MM.1S (cell line): ENCODE measurements at regions not wholly inside any gene's neighbourhood (a gene's known extent, or its start where the extent isn't known, plus 50 kb on each side); places are given as distances from the start of the nearest gene placed in this dataset.

ENCODE experiments used
- DNase-seq: peaks from one replicate; pipeline ENCODE4 v3.0.0-alpha.2; 2015
- H2AFZ ChIP-seq: fragments of 300-600 bp; sonication (generic); 2 replicates; pipeline ENCODE4 v1.6.0; 2016; ENCODE audit warnings: antibody characterized with exemption, low read length
- H3F3A ChIP-seq: fragments of 300-600 bp; sonication (generic); 2 replicates; pipeline ENCODE4 v1.6.1; 2016; ENCODE audit warnings: mild to moderate bottlenecking, antibody characterized with exemption, low read length, moderate library complexity, mixed read lengths; ENCODE audit not compliant: insufficient read depth
- H3K27ac ChIP-seq: fragments of 300-600 bp; sonication (generic); 2 replicates; pipeline ENCODE4 v1.5.1; 2016; ENCODE audit warnings: mild to moderate bottlenecking, low read length
- H3K27me3 ChIP-seq: fragments of 300-600 bp; sonication (generic); replicated peaks from 2 replicates; pipeline ENCODE4 v1.6.0; 2016; ENCODE audit warnings: low read length; ENCODE audit not compliant: insufficient read depth
- H3K36me3 ChIP-seq: fragments of 300-600 bp; sonication (generic); replicated peaks from 2 replicates; pipeline ENCODE4 v1.6.1; 2016; ENCODE audit warnings: mild to moderate bottlenecking, low read length, mixed read lengths; ENCODE audit not compliant: insufficient read depth
- H3K4me1 ChIP-seq: fragments of 300-600 bp; sonication (generic); 2 replicates; pipeline ENCODE4 v1.6.1; 2016; ENCODE audit warnings: low read length, mixed read lengths
- H3K4me2 ChIP-seq: fragments of 300-600 bp; sonication (generic); 2 replicates; pipeline ENCODE4 v1.6.0; 2016; ENCODE audit warnings: low read depth, low read length
- H3K4me3 ChIP-seq: fragments of 300-600 bp; sonication (generic); 2 replicates; pipeline ENCODE4 v1.5.1; 2016; ENCODE audit warnings: low read length, mixed read lengths
- H3K79me2 ChIP-seq: fragments of 300-600 bp; sonication (generic); 2 replicates; pipeline ENCODE4 v1.6.1; 2016; ENCODE audit warnings: mixed run types, low read length, mixed read lengths
- H3K9ac ChIP-seq: fragments of 300-600 bp; sonication (generic); 2 replicates; pipeline ENCODE4 v1.6.1; 2016; ENCODE audit warnings: low read length, mixed read lengths
- H3K9me2 ChIP-seq: fragments of 300-600 bp; sonication (generic); replicated peaks from 2 replicates; pipeline ENCODE4 v1.6.1; 2016; ENCODE audit warnings: mild to moderate bottlenecking, low read length, mixed read lengths; ENCODE audit not compliant: insufficient read depth
- H3K9me3 ChIP-seq: fragments of 300-600 bp; sonication (generic); replicated peaks from 2 replicates; pipeline ENCODE4 v1.6.1; 2016; ENCODE audit warnings: mild to moderate bottlenecking, low read length, mixed read lengths; ENCODE audit not compliant: insufficient read depth
- H4K20me1 ChIP-seq: fragments of 300-600 bp; sonication (generic); 2 replicates; pipeline ENCODE4 v1.6.1; 2016; ENCODE audit warnings: mild to moderate bottlenecking, low read length, moderate library complexity, mixed read lengths; ENCODE audit not compliant: insufficient read depth
- EZH2 ChIP-seq: fragments of 300-600 bp; sonication (generic); optimal IDR thresholded peaks from 2 replicates; pipeline ENCODE3; 2017; ENCODE audit warnings: low read depth, mild to moderate bottlenecking, antibody characterized with exemption, low read length, mixed read lengths
- EZH2phosphoT487 ChIP-seq: fragments of 300-600 bp; sonication (generic); IDR thresholded peaks from 2 replicates; pipeline ENCODE4 v1.6.1; 2018; ENCODE audit warnings: antibody characterized with exemption, low read length
- TF ChIP-seq, protein P1 (sequence below): fragments of 300-600 bp; sonication (generic); IDR thresholded peaks from 2 replicates; pipeline ENCODE4 v1.5.1; 2016; ENCODE audit warnings: antibody characterized with exemption, low read length, mixed read lengths

DNA sequence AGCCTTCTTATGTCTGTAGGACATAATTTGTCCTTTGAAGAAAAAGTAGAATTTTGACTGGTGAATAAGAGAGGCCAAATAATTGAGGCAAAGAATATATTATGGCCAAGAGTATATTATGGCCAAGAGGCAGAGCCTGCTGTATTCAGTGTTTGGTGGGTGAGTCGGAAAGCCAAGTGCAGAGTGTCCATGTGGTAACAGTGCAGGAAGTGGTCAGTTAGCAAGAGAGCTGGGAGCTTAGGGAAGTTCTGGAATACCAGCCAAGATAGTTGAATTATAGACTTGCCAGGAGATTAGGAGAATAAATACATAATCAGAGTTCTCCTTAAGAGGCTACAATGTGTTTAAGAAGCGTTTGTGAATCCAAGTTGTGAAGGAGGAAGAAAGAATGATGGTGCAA is 131.5 kb upstream of the LMO4 start:
- Histone ChIP-seq H3K27me3 (no peaks in the 10 kb centered on the region), H3K4me3 (no peak overlapping the region), H3K9ac (no peak overlapping the region), H3K36me3 (no peaks in the 10 kb centered on the region), H4K20me1 (no peaks in the 10 kb centered on the region), H3K4me1 (peaks cover 15% of the 10 kb centered on the region), H3K4me2 (no peak overlapping the region), H3F3A (0 out of 2 replicates have a peak, but pooled peaks cover 5% of the 10 kb centered on the region), H3K79me2 (no peaks in the 10 kb centered on the region), H2AFZ (no peak overlapping the region), H3K9me3 (no peaks in the 10 kb centered on the region), H3K27ac (no peak overlapping the region), H3K9me2 (no peaks in the 10 kb centered on the region)
- no peak for DNase-seq
- TF ChIP-seq EZH2 (no peak), EZH2phosphoT487 (no peak)
- TF ChIP-seq, protein P1, sequence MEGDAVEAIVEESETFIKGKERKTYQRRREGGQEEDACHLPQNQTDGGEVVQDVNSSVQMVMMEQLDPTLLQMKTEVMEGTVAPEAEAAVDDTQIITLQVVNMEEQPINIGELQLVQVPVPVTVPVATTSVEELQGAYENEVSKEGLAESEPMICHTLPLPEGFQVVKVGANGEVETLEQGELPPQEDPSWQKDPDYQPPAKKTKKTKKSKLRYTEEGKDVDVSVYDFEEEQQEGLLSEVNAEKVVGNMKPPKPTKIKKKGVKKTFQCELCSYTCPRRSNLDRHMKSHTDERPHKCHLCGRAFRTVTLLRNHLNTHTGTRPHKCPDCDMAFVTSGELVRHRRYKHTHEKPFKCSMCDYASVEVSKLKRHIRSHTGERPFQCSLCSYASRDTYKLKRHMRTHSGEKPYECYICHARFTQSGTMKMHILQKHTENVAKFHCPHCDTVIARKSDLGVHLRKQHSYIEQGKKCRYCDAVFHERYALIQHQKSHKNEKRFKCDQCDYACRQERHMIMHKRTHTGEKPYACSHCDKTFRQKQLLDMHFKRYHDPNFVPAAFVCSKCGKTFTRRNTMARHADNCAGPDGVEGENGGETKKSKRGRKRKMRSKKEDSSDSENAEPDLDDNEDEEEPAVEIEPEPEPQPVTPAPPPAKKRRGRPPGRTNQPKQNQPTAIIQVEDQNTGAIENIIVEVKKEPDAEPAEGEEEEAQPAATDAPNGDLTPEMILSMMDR: no peak

DNA sequence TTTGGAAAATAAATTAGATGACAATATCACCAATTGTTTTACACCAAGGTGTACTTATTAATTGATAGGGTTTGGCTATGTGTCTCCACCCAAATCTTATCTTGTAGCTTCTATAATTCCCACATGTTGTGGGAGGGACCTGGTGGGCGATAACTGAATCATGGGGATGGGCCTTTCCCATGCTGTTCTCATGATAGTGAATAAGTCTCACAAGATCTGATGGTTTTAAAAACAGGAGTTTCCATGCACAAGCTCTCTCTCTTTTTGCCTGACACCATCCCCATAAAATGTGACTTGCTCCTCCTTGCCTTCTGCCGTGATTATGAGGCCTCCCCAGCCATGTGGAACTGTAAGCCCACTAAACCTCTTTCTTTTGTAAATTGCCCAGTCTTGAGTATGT is 131.0 kb upstream of the LMO4 start:
- TF ChIP-seq EZH2 (no peak), EZH2phosphoT487 (no peak)
- TF ChIP-seq, protein P1: no peak
- no peaks in the 10 kb centered on the region for H3K36me3 ChIP-seq
- no peaks in the 10 kb centered on the region for H3K27me3 ChIP-seq
- peaks cover 20% of the 10 kb centered on the region for H3K4me1 ChIP-seq
- H4K20me1 ChIP-seq: no peaks in the 10 kb centered on the region
- H3K4me3 ChIP-seq: no peak overlapping the region
- H3F3A ChIP-seq: peaks cover 9% of the 10 kb centered on the region; the same call in 1 of the 2 replicates
- no peak overlapping the region for H3K27ac ChIP-seq
- DNase-seq: no peak
- no peak overlapping the region for H3K4me2 ChIP-seq
- H3K9ac ChIP-seq: no peak overlapping the region
- H2AFZ ChIP-seq: no peak overlapping the region
- no peaks in the 10 kb centered on the region for H3K9me2 ChIP-seq
- no peaks in the 10 kb centered on the region for H3K9me3 ChIP-seq
- no peaks in the 10 kb centered on the region for H3K79me2 ChIP-seq

DNA sequence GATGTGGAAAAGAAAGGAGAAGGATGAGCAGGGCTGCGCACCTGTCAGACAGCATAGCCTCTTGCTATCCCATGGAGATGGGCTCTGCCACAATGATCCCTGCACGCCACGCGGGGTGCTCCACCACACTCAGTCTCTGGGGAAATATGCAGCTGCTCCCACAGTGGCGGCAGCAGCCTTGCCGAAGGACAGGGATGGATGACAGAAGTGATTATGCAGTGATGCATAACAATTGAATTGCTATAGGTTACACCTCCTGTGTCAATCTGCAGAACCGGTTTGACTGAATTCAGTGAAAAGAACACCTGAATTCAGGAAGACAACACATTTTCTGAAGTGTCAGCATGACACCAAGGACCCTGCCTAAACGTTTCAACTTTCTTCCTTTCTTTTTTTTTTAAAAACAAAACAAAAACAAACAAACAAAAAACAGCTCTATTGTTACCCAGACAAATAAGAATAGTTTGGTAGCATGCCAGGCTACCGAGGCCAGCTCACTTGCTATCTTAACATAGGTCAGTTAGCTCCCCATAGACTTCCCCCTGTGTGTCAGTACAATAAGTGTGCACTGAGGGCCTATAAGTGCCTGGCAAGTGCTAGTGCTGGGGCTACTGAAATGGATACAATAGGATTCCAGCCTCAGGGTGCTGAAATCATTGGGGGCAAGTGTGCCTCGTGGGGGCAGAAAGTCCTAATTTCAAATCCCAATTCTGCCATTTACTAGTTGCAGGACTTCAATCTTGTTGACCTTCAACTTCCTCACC is 127.6 kb upstream of the LMO4 start:
- Histone ChIP-seq H3K4me3 (no peak overlapping the region), H3K36me3 (no peaks in the 10 kb centered on the region), H3K27me3 (peaks cover 6% of the 10 kb centered on the region; the same call in 1 of the 2 replicates), H3K4me1 (peaks cover 30% of the 10 kb centered on the region), H3K9me2 (no peaks in the 10 kb centered on the region), H3K27ac (no peak overlapping the region), H3K9me3 (no peaks in the 10 kb centered on the region), H3K4me2 (no peak overlapping the region), H4K20me1 (no peaks in the 10 kb centered on the region), H3K9ac (no peak overlapping the region), H3F3A (peaks cover 16% of the 10 kb centered on the region), H3K79me2 (no peaks in the 10 kb centered on the region), H2AFZ (no peak overlapping the region)
- no peak for DNase-seq
- TF ChIP-seq, protein P1: no peak
- TF ChIP-seq EZH2 (no peak), EZH2phosphoT487 (no peak)
